ENCODE measurements at regions not wholly inside any gene's neighbourhood (a gene's known extent, or its start where the extent isn't known, plus 50 kb on each side); places are given as distances from the start of the nearest gene placed in this dataset.

GRCh38 chr14:87081004-87081403, 912.0 kb downstream of the GALC start:
- DNase-seq (ENCODE audit: low spot score) (no peak), ATAC-seq (no peak), FAIRE-seq (no peak)
- CTCF ChIA-PET (ENCODE audit: low intra/inter-chr PET ratio, low total read pairs): no interaction called here
- Histone ChIP-seq H3K4me2 (ENCODE audit: low read depth, low read length) (no peak overlapping the region), H3K4me3 (replicated peaks in 1 of 3; ENCODE audit: insufficient read depth in 1 of 3, low read depth in 2 of 3, low read length in 3 of 3) (no peak overlapping the region), H3K4me1 (ENCODE audit: insufficient read depth, low read length) (no peaks in the 10 kb centered on the region), H3K9me3 (ENCODE audit: low read length) (no peaks in the 10 kb centered on the region), H3K36me3 (replicated peaks in 1 of 2; ENCODE audit: control insufficient read depth in 1 of 2, insufficient read depth in 2 of 2, low read length in 2 of 2) (no peaks in the 10 kb centered on the region), H3K27ac (ENCODE audit: extremely low read length, insufficient read depth, low read length) (no peak overlapping the region), H4K20me1 (ENCODE audit: insufficient read depth, low read length) (no peaks in the 10 kb centered on the region), H3K79me2 (ENCODE audit: insufficient read depth, low read length) (no peaks in the 10 kb centered on the region), H3K27me3 (ENCODE audit: control insufficient read depth in 1 of 2, insufficient read depth in 2 of 2, low read length in 2 of 2) (no peaks in the 10 kb centered on the region), H2AFZ (ENCODE audit: low read length) (no peak overlapping the region), H3K9ac (ENCODE audit: insufficient read depth, low read depth, low read length) (no peak overlapping the region)
- in situ Hi-C loops (cut with HindIII; ENCODE audit: extremely low pct_ligation_motif_present, low pct_unique_long_range_greater_than_20kb) (no loop called here), intact Hi-C loops (cut with micrococcal nuclease; ENCODE audit: unreplicated experiment) (no loop called here)
- 6% methylated on average over 6 of the region's 6 CpGs for WGBS (ENCODE audit: low lambda C conversion rate)
- no TSS peak for BruUV-seq (replicated peaks)
- POLR2A ChIA-PET: no interaction called here
- TF ChIP-seq ZNF136 (CRISPR knock-in tag; IDR thresholded peaks at IDR 0.05; ENCODE audit: low read depth) (no peak), HOXA5 (CRISPR knock-in tag; IDR thresholded peaks at IDR 0.05) (no peak), DNMT1 (CRISPR knock-in tag; IDR thresholded peaks at IDR 0.05) (no peak), ZHX1 (CRISPR knock-in tag; IDR thresholded peaks at IDR 0.05; ENCODE audit: low read depth) (no peak), ZNF629 (CRISPR knock-in tag; conservative IDR thresholded peaks at IDR 0.05) (no peak), SMARCE1 (IDR thresholded peaks at IDR 0.05; ENCODE audit: borderline replicate concordance) (no peak), ZNF772 (CRISPR knock-in tag; IDR thresholded peaks at IDR 0.05) (no peak), ZNF550 (CRISPR knock-in tag; IDR thresholded peaks at IDR 0.05; ENCODE audit: borderline replicate concordance) (no peak), ZBTB7A (CRISPR knock-in tag; IDR thresholded peaks at IDR 0.05) (no peak), ZNF331 (CRISPR knock-in tag; IDR thresholded peaks at IDR 0.05) (no peak), RFX1 (IDR thresholded peaks at IDR 0.05) (no peak), TRIM24 (CRISPR knock-in tag; IDR thresholded peaks at IDR 0.05) (no peak)
- TF ChIP-seq, protein P1, sequence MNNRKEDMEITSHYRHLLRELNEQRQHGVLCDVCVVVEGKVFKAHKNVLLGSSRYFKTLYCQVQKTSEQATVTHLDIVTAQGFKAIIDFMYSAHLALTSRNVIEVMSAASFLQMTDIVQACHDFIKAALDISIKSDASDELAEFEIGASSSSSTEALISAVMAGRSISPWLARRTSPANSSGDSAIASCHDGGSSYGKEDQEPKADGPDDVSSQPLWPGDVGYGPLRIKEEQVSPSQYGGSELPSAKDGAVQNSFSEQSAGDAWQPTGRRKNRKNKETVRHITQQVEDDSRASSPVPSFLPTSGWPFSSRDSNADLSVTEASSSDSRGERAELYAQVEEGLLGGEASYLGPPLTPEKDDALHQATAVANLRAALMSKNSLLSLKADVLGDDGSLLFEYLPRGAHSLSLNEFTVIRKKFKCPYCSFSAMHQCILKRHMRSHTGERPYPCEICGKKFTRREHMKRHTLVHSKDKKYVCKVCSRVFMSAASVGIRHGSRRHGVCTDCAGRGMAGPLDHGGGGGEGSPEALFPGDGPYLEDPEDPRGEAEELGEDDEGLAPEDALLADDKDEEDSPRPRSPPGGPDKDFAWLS (CRISPR knock-in tag; IDR thresholded peaks at IDR 0.05; ENCODE audit: borderline replicate concordance): no peak
- TF ChIP-seq, protein P2, sequence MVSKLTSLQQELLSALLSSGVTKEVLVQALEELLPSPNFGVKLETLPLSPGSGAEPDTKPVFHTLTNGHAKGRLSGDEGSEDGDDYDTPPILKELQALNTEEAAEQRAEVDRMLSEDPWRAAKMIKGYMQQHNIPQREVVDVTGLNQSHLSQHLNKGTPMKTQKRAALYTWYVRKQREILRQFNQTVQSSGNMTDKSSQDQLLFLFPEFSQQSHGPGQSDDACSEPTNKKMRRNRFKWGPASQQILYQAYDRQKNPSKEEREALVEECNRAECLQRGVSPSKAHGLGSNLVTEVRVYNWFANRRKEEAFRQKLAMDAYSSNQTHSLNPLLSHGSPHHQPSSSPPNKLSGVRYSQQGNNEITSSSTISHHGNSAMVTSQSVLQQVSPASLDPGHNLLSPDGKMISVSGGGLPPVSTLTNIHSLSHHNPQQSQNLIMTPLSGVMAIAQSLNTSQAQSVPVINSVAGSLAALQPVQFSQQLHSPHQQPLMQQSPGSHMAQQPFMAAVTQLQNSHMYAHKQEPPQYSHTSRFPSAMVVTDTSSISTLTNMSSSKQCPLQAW (CRISPR knock-in tag; IDR thresholded peaks at IDR 0.05): no peak
